C4-2B (cell line): ENCODE measurements at regions not wholly inside any gene's neighbourhood (a gene's known extent, or its start where the extent isn't known, plus 50 kb on each side); places are given as distances from the start of the nearest gene placed in this dataset.

Experiments used
- CTCF ChIP-seq: fragments of 450-650 bp; conservative IDR thresholded peaks from 2 replicates; pipeline ENCODE4 v1.5.1; 2017; ENCODE audit warnings: mild to moderate bottlenecking
- ZFX ChIP-seq: fragments of 450-650 bp; IDR thresholded peaks from 2 replicates; pipeline ENCODE4 v1.6.1; 2017

- TF ChIP-seq CTCF (no peak), ZFX (no peak)
Observed at GRCh38 chr1:95734560-95734959, 500.6 kb downstream of the RWDD3 start.
